Lower lobe of right lung (tissue), 2 donors: ENCODE measurements at regions not wholly inside any gene's neighbourhood (a gene's known extent, or its start where the extent isn't known, plus 50 kb on each side); places are given as distances from the start of the nearest gene placed in this dataset.

Experiments
- ATAC-seq, 2 donors: fragments of 200-7000 bp; cut with Tn5 transposase; one replicate each; pipeline ENCODE4 v1.9.1; 2020 to 2022; ENCODE audit warnings: mild to moderate bottlenecking in 2 of 2, moderate library complexity in 2 of 2
- DNase-seq: peaks from one replicate; pipeline ENCODE4 v3.0.0-alpha.2; 2020
- H3K27ac ChIP-seq: fragments of 200-600 bp; one replicate; pipeline ENCODE4 v1.8.0; 2022
- H3K27me3 ChIP-seq: fragments of 200-600 bp; one replicate; pipeline ENCODE4 v1.8.0; 2022; ENCODE audit warnings: low read depth
- H3K36me3 ChIP-seq: fragments of 200-600 bp; one replicate; pipeline ENCODE4 v1.8.0; 2022; ENCODE audit warnings: mild to moderate bottlenecking
- H3K4me1 ChIP-seq: fragments of 200-600 bp; one replicate; pipeline ENCODE4 v1.8.0; 2022
- H3K4me3 ChIP-seq: fragments of 200-600 bp; one replicate; pipeline ENCODE4 v1.8.0; 2022; ENCODE audit warnings: mild to moderate bottlenecking
- H3K9me3 ChIP-seq: fragments of 200-600 bp; one replicate; pipeline ENCODE4 v1.8.0; 2022
- intact Hi-C: fragments of 100-400 bp; cut with DNase I; formaldehyde crosslinking; loops from one replicate; pipeline ENCODE4 v1.11.0; 2022
- TF ChIP-seq, protein P1 (sequence below): fragments of 200-600 bp; IDR thresholded peaks from one replicate; pipeline ENCODE4 v1.8.0; 2022; ENCODE audit warnings: antibody characterized with exemption, mild to moderate bottlenecking
- donor health status: DM: no; HTN: yes; CAD: no; lungs with severe emphysema.

DNA sequence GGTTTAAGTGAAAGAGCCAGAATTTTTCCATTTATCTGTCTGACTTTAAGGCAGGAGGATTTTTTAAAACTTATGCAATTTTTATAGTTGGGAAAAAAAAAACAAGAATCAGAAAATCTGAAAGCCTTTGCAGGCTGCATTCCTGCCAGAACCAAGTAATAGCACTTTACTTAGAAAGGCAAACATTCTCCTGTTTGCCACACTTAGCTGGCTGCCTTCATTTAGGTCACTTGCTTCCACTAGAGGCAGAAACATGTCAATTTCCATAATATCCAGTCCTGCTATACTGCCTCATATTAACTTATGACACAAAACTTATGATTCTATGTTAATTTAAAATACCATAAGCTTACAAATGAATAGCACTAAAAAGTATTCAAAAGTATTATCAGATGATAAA is 425.8 kb downstream of the FRK start:
- H3K27ac ChIP-seq: no peak overlapping the region
- no peak overlapping the region for H3K4me3 ChIP-seq
- ATAC-seq: no peak
- no peaks in the 10 kb centered on the region for H3K4me1 ChIP-seq
- no peaks in the 10 kb centered on the region for H3K9me3 ChIP-seq
- intact Hi-C loops: no loop called here
- H3K36me3 ChIP-seq: no peaks in the 10 kb centered on the region
- H3K27me3 ChIP-seq: no peaks in the 10 kb centered on the region
- TF ChIP-seq, protein P1, sequence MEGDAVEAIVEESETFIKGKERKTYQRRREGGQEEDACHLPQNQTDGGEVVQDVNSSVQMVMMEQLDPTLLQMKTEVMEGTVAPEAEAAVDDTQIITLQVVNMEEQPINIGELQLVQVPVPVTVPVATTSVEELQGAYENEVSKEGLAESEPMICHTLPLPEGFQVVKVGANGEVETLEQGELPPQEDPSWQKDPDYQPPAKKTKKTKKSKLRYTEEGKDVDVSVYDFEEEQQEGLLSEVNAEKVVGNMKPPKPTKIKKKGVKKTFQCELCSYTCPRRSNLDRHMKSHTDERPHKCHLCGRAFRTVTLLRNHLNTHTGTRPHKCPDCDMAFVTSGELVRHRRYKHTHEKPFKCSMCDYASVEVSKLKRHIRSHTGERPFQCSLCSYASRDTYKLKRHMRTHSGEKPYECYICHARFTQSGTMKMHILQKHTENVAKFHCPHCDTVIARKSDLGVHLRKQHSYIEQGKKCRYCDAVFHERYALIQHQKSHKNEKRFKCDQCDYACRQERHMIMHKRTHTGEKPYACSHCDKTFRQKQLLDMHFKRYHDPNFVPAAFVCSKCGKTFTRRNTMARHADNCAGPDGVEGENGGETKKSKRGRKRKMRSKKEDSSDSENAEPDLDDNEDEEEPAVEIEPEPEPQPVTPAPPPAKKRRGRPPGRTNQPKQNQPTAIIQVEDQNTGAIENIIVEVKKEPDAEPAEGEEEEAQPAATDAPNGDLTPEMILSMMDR: no peak
- no peak for DNase-seq

DNA sequence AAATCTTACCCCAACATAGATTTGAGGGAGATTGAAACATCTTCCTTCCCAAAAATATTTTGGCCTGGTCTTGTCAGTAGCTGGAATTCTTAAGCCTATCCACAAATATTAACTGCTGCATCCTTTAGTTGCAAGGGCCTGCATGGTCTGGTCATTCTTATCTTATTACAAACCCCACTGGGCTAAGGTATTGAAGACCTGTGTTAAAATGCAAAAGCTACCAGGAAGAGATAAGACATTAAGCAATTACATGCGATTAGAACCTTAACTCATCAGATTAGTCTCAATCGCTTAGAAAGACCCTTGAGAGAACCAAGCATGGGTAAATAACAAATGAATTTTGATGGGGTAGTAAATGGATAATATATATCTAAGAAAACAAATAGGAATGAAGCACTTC is 426.6 kb downstream of the FRK start:
- DNase-seq (no peak), ATAC-seq (no peak)
- no peaks in the 10 kb centered on the region for H3K36me3 ChIP-seq
- H3K4me3 ChIP-seq: no peak overlapping the region
- intact Hi-C loops: no loop called here
- no peaks in the 10 kb centered on the region for H3K4me1 ChIP-seq
- H3K27me3 ChIP-seq: no peaks in the 10 kb centered on the region
- no peaks in the 10 kb centered on the region for H3K9me3 ChIP-seq
- TF ChIP-seq, protein P1: no peak
- H3K27ac ChIP-seq: no peak overlapping the region

DNA sequence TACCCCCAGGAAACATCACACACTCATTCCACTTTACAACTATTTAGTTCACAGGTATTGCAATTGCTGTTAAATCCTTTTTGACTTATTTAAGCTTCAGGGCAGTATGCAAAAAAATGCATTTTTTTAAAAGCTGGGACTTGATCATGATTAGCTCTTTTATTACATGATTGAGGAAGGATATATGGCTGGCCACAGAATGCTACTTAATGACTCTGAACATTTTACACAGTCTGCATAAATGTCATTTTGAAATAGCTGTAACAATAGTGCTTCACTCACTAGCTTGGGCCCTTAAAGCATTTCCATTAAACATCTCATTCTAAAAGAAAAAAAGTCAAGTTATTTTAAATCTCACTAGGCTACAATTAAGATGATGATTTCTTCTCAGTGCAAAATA is 429.7 kb downstream of the FRK start:
- H3K4me3 ChIP-seq: no peak overlapping the region
- ATAC-seq: no peak
- DNase-seq: no peak
- H3K27me3 ChIP-seq: no peaks in the 10 kb centered on the region
- H3K9me3 ChIP-seq: no peaks in the 10 kb centered on the region
- TF ChIP-seq, protein P1: no peak
- no peak overlapping the region for H3K27ac ChIP-seq
- intact Hi-C loops: no loop called here
- H3K4me1 ChIP-seq: no peaks in the 10 kb centered on the region
- no peaks in the 10 kb centered on the region for H3K36me3 ChIP-seq

DNA sequence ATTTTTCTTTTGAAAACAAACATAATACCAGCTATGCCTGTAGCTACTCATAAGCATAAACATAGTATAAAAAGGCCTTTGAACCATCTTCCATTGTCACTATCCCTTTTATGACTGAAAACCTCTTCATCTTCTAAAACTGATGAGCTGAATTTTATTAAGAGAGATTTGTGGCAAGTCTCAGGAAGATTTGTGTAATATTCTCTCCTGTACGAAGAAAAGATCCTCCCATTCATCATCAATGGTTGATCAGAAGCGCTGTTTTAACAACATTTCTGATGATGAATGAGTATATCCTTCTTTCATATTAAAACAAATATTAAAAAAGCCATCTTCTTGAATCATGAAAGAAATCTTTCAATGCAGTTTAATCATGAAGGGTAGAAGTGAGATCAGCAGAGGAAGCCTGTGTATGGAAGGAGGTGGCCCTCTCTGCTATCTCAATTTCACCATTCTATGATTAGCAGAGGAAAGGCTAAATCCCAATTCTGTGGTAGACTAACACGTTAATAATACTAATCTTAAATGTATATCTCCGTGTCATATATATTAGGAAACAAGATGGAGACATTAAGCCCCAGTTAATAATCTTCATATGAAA is 430.2 kb downstream of the FRK start:
- DNase-seq (no peak), ATAC-seq (no peak)
- TF ChIP-seq, protein P1: no peak
- intact Hi-C loops: no loop called here
- Histone ChIP-seq H3K4me1 (no peaks in the 10 kb centered on the region), H3K4me3 (no peak overlapping the region), H3K27me3 (no peaks in the 10 kb centered on the region), H3K27ac (no peak overlapping the region), H3K36me3 (no peaks in the 10 kb centered on the region), H3K9me3 (no peaks in the 10 kb centered on the region)

DNA sequence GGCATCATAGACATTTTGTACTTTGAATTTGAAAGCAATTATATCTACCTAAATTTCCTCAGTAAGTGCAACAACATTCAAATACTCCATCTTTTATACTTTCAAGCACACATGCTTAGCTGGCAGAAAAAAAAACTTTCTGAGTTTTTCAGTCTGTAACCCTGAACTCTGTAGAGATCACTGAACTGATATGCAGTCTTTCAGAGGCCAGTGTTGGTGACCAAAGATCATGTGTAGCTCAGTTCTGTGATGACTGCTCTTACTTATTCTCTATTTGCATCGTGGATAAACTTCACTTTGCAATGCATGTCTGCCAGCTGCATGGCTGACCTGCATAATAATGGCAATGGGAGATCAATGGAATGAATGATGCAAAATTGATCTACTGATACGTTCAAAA is 431.3 kb downstream of the FRK start:
- ATAC-seq: no peak

More for the DNA sequence above, 431.3 kb downstream of the FRK start:
- H3K4me3 ChIP-seq: no peak overlapping the region
- TF ChIP-seq, protein P1: no peak
- no peaks in the 10 kb centered on the region for H3K36me3 ChIP-seq
- no peaks in the 10 kb centered on the region for H3K27me3 ChIP-seq
- intact Hi-C loops: no loop called here
- H3K27ac ChIP-seq: no peak overlapping the region
- H3K4me1 ChIP-seq: no peaks in the 10 kb centered on the region
- DNase-seq: no peak
- no peaks in the 10 kb centered on the region for H3K9me3 ChIP-seq
